ENCODE measurements at regions not wholly inside any gene's neighbourhood (a gene's known extent, or its start where the extent isn't known, plus 50 kb on each side); places are given as distances from the start of the nearest gene placed in this dataset.

DNA sequence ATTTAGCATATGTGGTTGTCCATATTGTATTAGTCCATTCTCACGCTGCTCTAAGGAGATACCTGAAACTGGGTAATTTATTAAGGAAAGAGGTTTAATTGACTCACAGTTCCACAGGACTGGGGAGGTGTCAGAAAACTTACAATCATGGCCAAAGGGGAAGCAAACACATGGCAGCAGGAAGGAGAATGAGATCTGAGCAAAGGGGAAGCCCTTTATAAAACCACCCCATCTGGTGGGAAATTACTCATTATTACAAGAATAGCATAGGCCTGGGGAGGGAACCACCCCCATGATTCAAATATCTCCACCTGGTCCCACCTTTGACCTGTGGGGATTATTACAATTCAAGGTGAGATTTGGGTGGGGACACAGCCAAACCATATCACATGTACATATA, 122.6 kb upstream of the ANK2 start:
- no peak for DNase-seq (ENCODE audit: low read depth in 2 of 2)
- TF ChIP-seq, protein P1, sequence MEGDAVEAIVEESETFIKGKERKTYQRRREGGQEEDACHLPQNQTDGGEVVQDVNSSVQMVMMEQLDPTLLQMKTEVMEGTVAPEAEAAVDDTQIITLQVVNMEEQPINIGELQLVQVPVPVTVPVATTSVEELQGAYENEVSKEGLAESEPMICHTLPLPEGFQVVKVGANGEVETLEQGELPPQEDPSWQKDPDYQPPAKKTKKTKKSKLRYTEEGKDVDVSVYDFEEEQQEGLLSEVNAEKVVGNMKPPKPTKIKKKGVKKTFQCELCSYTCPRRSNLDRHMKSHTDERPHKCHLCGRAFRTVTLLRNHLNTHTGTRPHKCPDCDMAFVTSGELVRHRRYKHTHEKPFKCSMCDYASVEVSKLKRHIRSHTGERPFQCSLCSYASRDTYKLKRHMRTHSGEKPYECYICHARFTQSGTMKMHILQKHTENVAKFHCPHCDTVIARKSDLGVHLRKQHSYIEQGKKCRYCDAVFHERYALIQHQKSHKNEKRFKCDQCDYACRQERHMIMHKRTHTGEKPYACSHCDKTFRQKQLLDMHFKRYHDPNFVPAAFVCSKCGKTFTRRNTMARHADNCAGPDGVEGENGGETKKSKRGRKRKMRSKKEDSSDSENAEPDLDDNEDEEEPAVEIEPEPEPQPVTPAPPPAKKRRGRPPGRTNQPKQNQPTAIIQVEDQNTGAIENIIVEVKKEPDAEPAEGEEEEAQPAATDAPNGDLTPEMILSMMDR (IDR thresholded peaks at IDR 0.05; ENCODE audit: low read depth, low read length): no peak

DNA sequence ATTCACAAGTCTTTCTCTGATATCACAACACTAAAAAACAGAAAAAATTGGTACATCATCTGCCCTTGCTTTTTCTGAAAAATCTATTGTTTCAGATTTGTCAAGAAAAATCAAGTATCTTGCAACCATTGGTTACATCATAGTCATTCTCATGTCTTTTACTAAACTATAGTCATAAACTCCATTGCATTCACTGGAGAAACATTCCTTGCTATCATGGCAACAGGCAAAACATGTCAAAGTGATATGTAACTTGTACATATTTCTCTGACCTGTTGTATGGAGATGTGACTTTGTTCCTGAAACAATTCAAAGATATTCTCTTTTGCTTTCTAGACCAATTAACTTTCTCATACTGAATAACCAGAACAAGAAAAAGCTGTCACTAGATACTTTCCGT, 121.9 kb upstream of the ANK2 start:
- peak; percentile 16 to 18 for DNase-seq (ENCODE audit: low read depth in 2 of 2)
- H3K4me3 ChIP-seq (replicated peaks in 1 of 2; ENCODE audit: low read depth in 2 of 2, low read length in 2 of 2): no peak overlapping the region

More for the DNA sequence above, 122.6 kb upstream of the ANK2 start:
- H3K4me3 ChIP-seq (replicated peaks in 1 of 2; ENCODE audit: low read depth in 2 of 2, low read length in 2 of 2): no peak overlapping the region

DNA sequence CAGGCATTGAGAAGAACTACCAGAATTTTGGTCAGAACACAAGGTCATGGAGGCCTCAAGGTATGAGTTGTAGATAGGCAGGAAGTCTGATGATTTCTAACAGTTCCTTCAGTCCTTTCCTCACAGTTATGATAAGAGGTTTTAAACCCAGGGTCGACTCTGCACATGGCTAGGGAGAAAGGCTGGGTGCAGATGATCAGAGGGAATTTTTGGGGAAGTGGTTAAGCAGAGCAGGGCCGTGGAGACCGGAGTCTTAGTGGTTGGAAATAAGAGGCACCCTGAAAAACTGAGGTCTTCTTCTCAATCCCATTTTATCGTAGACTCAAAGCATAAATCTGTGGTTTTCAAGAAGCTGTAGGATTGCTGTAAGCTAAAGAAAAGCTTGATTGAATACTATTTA, 118.5 kb upstream of the ANK2 start:
- TF ChIP-seq, protein P1 (IDR thresholded peaks at IDR 0.05; ENCODE audit: low read depth, low read length): no peak
- H3K4me3 ChIP-seq (replicated peaks in 1 of 2; ENCODE audit: low read depth in 2 of 2, low read length in 2 of 2): no peak overlapping the region
- DNase-seq (ENCODE audit: low read depth in 2 of 2): no peak

More for the DNA sequence above, 121.9 kb upstream of the ANK2 start:
- TF ChIP-seq, protein P1 (IDR thresholded peaks at IDR 0.05; ENCODE audit: low read depth, low read length): no peak

DNA sequence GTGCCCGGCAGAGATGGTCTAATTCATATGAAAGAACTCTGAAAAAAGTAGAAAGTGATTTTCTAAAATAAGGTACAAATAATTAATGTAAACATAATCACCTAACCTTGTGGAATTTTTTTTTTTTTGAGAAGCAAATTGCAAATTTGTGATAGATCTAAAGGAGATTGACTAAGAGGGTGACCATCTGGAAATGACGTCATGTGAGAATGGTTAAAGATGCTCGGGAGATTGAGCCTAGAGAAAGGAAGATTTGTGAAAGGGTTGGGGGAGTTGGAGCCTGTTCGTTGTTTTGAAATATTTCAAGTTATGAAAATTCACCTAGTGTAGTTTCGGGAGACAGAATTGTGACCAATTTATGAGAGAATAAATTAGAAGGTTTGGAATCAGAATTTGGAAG, 115.7 kb upstream of the ANK2 start:
- no peak overlapping the region for H3K4me3 ChIP-seq (replicated peaks in 1 of 2; ENCODE audit: low read depth in 2 of 2, low read length in 2 of 2)
- DNase-seq (ENCODE audit: low read depth in 2 of 2): no peak
- TF ChIP-seq, protein P1 (IDR thresholded peaks at IDR 0.05; ENCODE audit: low read depth, low read length): no peak

DNA sequence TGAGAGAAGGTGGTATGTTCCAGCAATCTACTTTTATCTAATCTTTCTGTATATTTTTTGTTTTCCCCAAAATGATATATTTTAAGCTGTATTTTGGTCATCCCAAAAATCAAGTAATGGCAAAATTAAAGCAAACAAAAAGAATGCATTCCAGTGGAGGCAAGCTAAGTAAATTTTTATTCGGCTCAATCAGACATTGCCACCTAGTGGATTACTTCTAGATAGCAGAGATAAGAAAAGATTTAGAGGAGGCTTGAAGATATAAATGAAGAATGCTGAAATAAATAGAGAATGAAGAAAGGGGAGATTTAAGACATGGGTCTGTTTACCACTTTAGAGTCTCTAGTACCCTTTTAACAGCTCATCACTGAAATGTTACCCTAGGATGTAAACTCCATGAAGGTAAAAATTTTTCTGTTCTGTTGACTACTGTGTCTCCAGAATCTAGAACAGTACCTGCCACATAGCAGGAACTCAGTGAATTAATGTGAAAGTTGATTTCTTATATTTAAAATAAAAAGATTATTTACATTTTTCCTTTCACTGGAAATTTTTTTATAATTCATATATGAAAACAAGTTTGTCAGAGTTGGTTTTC, 110.9 kb upstream of the ANK2 start:
- TF ChIP-seq, protein P1 (IDR thresholded peaks at IDR 0.05; ENCODE audit: low read depth, low read length): peak; percentile 65
- H3K4me3 ChIP-seq (replicated peaks in 1 of 2; ENCODE audit: low read depth in 2 of 2, low read length in 2 of 2): no peak overlapping the region
- DNase-seq (ENCODE audit: low read depth in 2 of 2): peak; percentile 72 to 74

DNA sequence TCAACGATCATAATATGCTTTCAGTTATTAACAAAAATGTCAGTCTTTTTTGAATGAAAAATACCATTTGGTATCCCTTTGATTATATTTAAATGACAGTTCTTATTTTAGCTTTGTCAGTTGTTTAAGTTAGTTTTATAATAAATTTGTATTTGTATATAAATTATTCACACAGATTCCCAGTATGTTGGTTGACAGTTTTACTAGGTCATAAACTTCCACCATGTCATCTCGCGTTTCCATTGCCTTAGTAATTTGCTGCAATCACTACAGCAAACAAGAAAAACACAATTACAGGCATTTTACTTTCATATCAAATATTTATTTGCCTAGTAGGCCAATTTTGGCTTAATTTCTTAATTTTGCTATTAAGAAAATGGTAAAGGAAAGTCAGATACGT, 109.6 kb upstream of the ANK2 start:
- TF ChIP-seq, protein P1 (IDR thresholded peaks at IDR 0.05; ENCODE audit: low read depth, low read length): no peak

DNA sequence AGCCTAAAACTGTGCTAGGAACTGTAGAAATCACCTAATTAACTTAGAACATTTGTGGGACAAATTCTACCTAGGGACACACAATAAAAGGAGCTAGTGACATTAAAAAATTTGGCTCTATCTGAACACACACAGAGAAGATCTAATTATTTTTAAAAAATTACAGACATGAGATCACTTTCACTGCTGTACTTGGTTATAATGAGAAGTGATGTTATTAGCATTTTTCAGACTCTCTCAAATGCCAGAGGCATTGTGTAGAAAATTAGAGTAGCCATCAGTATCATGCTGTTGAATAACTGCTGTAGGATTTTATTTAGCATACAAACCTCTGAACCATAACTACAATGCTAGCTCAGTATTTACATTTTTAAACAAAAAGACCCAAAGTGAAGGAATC, 109.1 kb upstream of the ANK2 start:
- TF ChIP-seq, protein P1 (IDR thresholded peaks at IDR 0.05; ENCODE audit: low read depth, low read length): no peak
- H3K4me3 ChIP-seq (replicated peaks in 1 of 2; ENCODE audit: low read depth in 2 of 2, low read length in 2 of 2): no peak overlapping the region
- DNase-seq (ENCODE audit: low read depth in 2 of 2): no peak

More for the DNA sequence above, 109.6 kb upstream of the ANK2 start:
- no peak for DNase-seq (ENCODE audit: low read depth in 2 of 2)
- no peak overlapping the region for H3K4me3 ChIP-seq (replicated peaks in 1 of 2; ENCODE audit: low read depth in 2 of 2, low read length in 2 of 2)

Measured in cardiac fibroblast (primary cell).